ENCODE measurements at regions not wholly inside any gene's neighbourhood (a gene's known extent, or its start where the extent isn't known, plus 50 kb on each side); places are given as distances from the start of the nearest gene placed in this dataset.

DNA sequence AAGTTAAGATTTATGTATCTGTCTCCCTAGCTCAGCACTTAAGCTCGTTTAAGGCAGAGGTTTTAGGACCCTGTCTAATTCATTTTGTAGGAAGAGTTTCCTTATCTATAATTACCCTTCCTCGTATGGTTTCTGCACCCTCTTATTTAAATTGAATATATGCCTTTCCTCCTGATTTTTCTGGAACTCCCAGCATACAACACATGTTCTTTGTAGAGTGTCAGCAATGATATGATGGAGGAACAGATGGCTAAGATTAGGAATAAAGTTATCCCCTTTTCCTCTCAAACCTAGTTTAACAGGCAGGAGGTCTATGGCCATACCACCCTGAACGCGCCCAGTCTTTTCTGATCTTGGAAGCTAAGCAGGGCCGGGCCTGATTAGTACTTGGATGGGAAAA lies 359.5 kb downstream of the PCDH17 start:
- 40% methylated on average over 5 of the region's 5 CpGs for WGBS (ENCODE audit: insufficient coverage, insufficient replicate concordance, low lambda C conversion rate, missing lambda C conversion rate)
- intact Hi-C loops (cut with micrococcal nuclease; ENCODE audit: unreplicated experiment) (no loop called here), in situ Hi-C loops (cut with MboI) (no loop called here)
- no TSS peak for BruUV-seq (replicated peaks)
- FAIRE-seq = no peak
- ChIA-PET POLR2A (no interaction called here), SMC1A (ENCODE audit: uncharacterized antibody, unreplicated experiment) (no interaction called here), RAD21 (ENCODE audit: unreplicated experiment) (no interaction called here), CTCF (no interaction called here)
- Histone ChIP-seq H3K4me2 (ENCODE audit: control insufficient read depth, insufficient read depth) (no peak overlapping the region), H3K9ac (ENCODE audit: control insufficient read depth, insufficient read depth, low read length) (no peak overlapping the region), H3K27ac (ENCODE audit: control insufficient read depth, insufficient read depth) (no peak overlapping the region), H3K4me1 (ENCODE audit: control insufficient read depth, insufficient read depth, low read length) (no peaks in the 10 kb centered on the region), H4K20me1 (ENCODE audit: control insufficient read depth, insufficient read depth) (no peaks in the 10 kb centered on the region), H3K27me3 (replicated peaks in 1 of 2; ENCODE audit: control insufficient read depth in 2 of 2, insufficient read depth in 2 of 2, low read length in 1 of 2) (no peaks in the 10 kb centered on the region), H3K36me3 (ENCODE audit: control insufficient read depth in 2 of 2, insufficient read depth in 2 of 2, low read length in 1 of 2) (no peaks in the 10 kb centered on the region), H2AFZ (ENCODE audit: control insufficient read depth, low read depth, low read length) (no peak overlapping the region), H3K79me2 (ENCODE audit: control insufficient read depth, insufficient read depth, low read length) (no peaks in the 10 kb centered on the region), H3K9me3 (replicated peaks; ENCODE audit: control insufficient read depth, insufficient read depth, low read length) (no peaks in the 10 kb centered on the region), H3K4me3 (no peak overlapping the region)
- no peak for TF ChIP-seq WRNIP1 (IDR thresholded peaks at IDR 0.05; ENCODE audit: borderline replicate concordance, low read depth, low read length)
- no peak for TF ChIP-seq RAD51 (IDR thresholded peaks at IDR 0.05)
- TF ChIP-seq, protein P1, sequence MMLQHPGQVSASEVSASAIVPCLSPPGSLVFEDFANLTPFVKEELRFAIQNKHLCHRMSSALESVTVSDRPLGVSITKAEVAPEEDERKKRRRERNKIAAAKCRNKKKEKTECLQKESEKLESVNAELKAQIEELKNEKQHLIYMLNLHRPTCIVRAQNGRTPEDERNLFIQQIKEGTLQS (IDR thresholded peaks at IDR 0.05; ENCODE audit: borderline replicate concordance, extremely low read depth, low read depth, low read length) = no peak
- TF ChIP-seq MYC (IDR thresholded peaks at IDR 0.05; ENCODE audit: insufficient read depth, insufficient read length, insufficient replicate concordance, low read length, severe bottlenecking) = no peak
- TF ChIP-seq, protein P2, sequence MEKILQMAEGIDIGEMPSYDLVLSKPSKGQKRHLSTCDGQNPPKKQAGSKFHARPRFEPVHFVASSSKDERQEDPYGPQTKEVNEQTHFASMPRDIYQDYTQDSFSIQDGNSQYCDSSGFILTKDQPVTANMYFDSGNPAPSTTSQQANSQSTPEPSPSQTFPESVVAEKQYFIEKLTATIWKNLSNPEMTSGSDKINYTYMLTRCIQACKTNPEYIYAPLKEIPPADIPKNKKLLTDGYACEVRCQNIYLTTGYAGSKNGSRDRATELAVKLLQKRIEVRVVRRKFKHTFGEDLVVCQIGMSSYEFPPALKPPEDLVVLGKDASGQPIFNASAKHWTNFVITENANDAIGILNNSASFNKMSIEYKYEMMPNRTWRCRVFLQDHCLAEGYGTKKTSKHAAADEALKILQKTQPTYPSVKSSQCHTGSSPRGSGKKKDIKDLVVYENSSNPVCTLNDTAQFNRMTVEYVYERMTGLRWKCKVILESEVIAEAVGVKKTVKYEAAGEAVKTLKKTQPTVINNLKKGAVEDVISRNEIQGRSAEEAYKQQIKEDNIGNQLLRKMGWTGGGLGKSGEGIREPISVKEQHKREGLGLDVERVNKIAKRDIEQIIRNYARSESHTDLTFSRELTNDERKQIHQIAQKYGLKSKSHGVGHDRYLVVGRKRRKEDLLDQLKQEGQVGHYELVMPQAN (conservative IDR thresholded peaks at IDR 0.05) = no peak
- TF ChIP-seq, protein P3, sequence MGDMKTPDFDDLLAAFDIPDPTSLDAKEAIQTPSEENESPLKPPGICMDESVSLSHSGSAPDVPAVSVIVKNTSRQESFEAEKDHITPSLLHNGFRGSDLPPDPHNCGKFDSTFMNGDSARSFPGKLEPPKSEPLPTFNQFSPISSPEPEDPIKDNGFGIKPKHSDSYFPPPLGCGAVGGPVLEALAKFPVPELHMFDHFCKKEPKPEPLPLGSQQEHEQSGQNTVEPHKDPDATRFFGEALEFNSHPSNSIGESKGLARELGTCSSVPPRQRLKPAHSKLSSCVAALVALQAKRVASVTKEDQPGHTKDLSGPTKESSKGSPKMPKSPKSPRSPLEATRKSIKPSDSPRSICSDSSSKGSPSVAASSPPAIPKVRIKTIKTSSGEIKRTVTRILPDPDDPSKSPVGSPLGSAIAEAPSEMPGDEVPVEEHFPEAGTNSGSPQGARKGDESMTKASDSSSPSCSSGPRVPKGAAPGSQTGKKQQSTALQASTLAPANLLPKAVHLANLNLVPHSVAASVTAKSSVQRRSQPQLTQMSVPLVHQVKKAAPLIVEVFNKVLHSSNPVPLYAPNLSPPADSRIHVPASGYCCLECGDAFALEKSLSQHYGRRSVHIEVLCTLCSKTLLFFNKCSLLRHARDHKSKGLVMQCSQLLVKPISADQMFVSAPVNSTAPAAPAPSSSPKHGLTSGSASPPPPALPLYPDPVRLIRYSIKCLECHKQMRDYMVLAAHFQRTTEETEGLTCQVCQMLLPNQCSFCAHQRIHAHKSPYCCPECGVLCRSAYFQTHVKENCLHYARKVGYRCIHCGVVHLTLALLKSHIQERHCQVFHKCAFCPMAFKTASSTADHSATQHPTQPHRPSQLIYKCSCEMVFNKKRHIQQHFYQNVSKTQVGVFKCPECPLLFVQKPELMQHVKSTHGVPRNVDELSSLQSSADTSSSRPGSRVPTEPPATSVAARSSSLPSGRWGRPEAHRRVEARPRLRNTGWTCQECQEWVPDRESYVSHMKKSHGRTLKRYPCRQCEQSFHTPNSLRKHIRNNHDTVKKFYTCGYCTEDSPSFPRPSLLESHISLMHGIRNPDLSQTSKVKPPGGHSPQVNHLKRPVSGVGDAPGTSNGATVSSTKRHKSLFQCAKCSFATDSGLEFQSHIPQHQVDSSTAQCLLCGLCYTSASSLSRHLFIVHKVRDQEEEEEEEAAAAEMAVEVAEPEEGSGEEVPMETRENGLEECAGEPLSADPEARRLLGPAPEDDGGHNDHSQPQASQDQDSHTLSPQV (IDR thresholded peaks at IDR 0.05) = no peak
- TF ChIP-seq EZH2 (IDR thresholded peaks at IDR 0.05; ENCODE audit: borderline replicate concordance, control insufficient read depth, low read depth, low read length) = no peak
- TF ChIP-seq GABPA (IDR thresholded peaks at IDR 0.05; ENCODE audit: low read depth) = no peak
- TF ChIP-seq, protein P4, sequence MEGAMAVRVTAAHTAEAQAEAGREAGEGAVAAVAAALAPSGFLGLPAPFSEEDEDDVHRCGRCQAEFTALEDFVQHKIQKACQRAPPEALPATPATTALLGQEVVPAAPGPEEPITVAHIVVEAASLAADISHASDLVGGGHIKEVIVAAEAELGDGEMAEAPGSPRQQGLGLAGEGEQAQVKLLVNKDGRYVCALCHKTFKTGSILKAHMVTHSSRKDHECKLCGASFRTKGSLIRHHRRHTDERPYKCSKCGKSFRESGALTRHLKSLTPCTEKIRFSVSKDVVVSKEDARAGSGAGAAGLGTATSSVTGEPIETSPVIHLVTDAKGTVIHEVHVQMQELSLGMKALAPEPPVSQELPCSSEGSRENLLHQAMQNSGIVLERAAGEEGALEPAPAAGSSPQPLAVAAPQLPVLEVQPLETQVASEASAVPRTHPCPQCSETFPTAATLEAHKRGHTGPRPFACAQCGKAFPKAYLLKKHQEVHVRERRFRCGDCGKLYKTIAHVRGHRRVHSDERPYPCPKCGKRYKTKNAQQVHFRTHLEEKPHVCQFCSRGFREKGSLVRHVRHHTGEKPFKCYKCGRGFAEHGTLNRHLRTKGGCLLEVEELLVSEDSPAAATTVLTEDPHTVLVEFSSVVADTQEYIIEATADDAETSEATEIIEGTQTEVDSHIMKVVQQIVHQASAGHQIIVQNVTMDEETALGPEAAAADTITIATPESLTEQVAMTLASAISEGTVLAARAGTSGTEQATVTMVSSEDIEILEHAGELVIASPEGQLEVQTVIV (IDR thresholded peaks at IDR 0.05; ENCODE audit: borderline replicate concordance, partially characterized antibody) = no peak
- no peak for TF ChIP-seq GATAD2B (conservative IDR thresholded peaks at IDR 0.05; ENCODE audit: low read depth)
- ATAC-seq = no peak
- no peak for DNase-seq (ENCODE audit: low read depth, low spot score)
